GM18870 (cell line): ENCODE measurements at regions not wholly inside any gene's neighbourhood (a gene's known extent, or its start where the extent isn't known, plus 50 kb on each side); places are given as distances from the start of the nearest gene placed in this dataset.
"Not testable (repeated sequence)": the region's sequence is repeated elsewhere in the genome, so short reads cannot be mapped to it uniquely, and the experiment has no call there.

Experiments used
- ATAC-seq: cut with Tn5 transposase; IDR thresholded peaks from one replicate; pipeline ENCODE4 v1.9.1; 2021; ENCODE audit warnings: moderate library complexity; ENCODE audit not compliant: unreplicated experiment

DNA sequence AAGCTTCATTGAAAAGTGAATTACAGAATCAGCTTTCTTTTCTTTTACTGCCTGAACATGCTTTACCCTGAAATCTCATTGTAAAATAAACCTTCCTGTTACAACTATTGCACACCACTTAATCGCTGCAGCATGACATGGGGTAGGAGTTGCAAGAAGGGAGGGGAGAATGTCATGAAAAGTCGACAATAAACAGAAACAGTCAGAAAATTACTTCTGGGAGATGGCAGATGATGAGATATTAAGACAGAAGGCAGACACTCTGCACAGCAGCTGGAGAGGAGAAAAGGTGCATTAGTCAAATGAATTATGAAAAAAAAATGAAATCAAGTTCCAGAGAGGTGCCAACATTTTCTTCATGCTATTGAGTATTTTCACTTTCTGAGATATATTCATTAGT, 287.7 kb downstream of the PCDH7 start:
- ATAC-seq: no peak

DNA sequence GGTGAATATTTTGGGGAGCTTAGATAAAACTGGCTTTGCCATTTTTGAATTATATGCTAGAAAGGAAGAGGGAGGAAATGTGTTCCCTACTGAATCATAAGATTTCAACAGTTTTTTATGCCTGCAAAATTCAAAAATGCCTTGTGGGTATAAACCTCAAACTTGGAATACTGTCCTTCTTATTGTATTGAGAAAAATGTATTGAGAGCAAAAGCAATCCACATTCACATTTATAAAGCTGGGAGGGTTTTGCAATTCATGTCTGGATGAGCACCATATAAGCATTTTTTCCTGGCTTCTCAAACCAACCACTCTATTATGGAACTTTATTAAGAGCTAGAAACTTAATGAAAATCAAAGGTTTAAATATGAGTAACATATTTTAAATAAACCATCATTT, 289.8 kb downstream of the PCDH7 start:
- no peak for ATAC-seq

DNA sequence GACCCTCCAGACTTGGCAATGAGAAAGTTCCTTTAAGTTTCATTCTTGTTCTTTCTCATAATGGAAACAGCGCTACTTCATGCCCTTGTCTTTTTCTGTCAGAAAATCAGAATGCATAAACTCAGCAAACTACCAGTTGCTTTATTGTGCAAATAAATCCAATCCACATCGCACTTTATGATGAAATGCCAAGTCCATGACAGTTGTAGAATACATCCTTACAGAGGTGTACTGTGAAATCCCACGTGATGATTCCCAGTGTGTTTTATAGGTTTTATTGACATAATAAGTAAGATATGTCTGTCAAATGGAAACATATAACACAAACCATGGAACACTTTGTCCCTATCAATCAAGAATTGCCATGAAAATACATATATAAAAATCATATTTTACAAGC, 295.0 kb downstream of the PCDH7 start:
- no peak for ATAC-seq

DNA sequence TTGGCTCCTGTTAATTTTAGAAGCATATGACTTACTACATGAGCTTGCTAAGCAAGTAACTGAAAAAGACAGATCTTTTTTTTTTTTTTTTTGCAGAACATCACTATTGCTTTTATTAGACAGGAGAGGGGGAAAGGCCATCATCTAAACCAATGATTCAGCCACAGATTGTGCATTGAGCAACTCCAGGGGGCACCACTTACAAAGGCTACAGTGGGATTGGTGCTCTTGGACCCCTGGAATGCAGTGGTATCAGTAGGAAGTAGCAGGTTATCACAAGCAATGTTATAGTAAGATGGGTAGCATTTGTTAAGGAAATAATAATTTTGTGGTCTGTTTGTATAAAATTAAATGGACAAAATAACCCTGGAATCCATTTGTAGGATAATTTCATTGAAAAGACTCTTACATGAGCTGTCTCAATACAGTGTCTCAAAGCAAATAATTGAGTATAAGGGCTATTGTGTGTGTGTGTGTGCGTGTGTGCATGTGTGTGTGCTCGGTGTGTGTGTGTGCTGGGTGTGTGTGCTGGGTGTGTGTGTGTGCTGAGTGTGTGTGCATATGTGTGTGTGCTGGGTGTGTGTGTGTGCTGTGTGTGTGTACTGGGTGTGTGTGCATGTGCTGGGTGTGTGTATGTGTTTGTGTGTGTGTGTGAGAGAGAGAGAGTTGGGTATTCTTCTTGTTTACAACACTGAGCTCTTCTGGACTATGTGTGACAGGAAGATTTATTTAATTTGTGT, 296.3 kb downstream of the PCDH7 start:
- ATAC-seq: no peak

DNA sequence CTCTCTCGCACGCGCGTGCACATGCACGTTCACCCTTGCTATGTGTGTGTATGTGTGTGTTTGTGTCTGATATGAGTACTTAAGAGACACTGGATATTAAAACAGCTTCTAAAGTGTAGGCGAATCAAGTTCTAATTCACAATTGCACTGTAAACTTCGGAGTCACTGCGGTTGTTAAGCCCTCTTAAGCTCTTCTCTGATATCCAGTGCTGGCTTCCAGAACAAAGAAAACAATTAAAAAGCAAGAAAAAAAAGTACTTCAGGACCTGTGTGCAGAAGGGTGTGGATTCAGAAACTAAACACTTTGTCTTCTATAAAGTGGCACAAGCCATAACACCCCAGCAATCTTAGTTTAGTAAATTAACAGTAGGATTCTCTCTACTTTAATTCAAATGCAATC, 300.2 kb downstream of the PCDH7 start:
- no peak for ATAC-seq

DNA sequence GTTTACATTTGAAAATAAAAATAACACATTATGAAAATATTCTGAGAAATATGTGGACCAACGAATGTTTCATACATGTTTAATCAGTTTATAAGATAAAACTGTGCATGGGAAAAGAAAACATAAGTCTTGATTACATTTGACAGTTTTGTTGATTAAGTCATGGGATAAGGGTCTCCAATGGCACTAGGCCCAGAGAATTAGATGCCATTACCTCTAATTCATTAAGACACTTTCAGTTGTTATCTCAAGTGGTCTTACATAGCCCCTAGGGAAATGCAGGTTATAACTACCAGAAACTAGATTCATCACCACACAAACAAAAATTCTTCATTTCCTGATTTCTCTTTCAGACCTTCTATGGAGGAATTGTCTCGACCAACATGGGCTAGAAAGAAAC, 300.8 kb downstream of the PCDH7 start:
- ATAC-seq: no peak

DNA sequence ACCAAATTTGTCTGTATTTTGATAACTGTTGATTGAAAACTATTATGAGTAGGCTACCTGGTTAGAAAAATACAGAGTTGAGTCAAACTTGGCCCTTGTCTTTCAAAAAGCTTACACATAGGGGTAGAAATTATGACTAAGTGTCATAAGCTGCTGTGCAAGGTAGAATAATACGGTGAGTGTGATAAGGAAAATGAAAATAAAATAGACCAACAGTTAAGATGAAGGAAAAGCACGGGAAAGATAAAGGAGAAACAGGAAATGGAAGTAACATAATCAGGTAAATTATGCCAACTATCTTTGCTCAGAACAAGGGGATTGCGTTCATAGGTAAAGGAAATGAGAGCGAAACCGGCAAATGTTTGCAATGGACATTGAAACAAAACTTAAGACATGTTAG, 302.5 kb downstream of the PCDH7 start:
- no peak for ATAC-seq

DNA sequence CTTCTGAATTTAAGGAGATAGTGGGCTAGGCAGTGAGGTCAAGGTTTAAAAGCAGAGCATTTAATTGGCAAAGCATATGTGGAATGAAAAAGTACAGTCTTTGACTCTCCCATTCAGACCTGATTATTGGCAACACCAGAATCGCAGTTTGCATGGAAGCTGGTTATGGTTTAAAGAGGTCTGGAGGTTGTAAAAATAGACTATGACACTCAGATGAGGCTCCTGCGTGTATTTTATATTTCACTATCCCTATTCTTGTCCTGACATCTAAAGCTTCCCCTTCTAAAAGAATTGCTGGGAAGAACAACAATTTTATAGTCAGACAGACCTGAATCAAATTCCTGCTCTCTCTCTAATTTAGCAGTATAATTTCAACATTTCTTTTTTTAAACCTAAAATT, 302.9 kb downstream of the PCDH7 start:
- ATAC-seq: no peak

DNA sequence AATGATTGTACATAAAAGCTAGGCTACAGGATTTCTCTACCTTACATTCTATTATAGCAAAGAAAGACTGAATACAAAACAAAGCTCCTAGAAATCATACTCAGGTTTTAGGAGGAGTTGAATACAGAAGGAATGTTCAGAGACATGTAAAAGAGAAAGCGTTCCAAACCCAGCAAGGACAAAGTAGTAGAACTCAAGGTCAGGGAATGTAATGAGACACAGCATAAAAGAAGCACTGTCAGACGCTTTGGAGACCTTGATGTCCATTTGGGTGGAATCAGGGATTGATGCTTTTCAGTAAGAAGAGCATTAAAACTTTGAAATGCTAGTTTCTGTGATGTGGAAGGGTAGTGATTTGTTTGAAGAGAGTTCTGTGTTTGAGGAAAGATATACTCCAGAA, 303.6 kb downstream of the PCDH7 start:
- no peak for ATAC-seq

DNA sequence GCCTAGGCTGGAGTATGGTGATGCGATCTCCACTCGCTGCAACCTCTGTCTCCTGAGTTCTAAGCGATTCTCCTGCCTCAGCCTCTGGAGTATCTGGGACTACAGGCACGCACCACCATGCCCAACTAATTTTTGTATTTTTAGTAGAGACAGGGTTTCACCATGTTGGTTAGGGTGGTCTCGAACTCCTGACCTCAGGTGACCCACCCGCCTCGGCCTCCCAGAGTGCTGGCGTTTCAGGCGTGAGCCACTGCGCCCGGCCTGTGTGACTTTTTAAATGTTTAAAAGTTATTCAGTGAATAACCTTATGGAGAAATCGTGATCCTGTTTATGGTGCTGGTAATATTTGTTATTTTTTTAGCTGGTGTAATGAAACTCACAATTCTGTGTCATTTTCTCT, 304.6 kb downstream of the PCDH7 start:
- not testable (repeated sequence) for ATAC-seq

DNA sequence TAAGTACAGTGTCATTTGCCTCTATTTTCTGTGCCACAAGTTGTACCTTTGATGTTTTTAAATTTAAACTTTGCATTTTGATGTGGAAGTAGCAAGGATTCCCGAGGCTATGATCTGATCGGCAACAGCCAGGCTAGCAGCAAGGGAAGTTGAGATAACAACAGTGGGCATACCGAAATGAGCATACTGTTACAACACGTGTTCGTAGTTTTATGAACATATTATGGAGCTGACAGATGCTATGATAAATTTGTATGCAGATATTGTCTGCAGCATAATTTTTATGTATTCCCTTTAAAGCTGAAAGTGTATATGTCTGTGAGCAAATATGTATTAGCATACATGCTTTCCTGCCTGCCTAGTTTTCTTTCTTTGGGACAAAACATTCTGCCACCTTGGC, 306.1 kb downstream of the PCDH7 start:
- ATAC-seq: no peak

DNA sequence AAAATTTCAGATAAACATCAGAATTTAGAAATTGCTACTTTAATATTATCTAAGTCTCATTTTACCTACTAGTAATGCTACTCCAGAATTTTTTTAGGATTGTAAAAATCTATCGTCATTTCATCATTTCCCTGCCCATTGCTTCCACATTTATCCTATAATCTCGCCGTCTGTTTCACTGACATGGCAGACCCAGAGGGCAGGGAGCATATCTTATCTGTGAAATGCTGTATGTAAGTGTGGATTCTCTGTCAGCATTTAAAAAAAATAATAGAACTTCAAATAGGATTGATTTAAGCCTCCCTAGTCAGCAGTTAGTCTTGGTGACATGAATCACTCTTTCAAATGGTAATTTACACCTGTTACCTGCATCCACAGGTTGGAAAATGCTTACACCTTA, 314.4 kb downstream of the PCDH7 start:
- ATAC-seq: no peak

DNA sequence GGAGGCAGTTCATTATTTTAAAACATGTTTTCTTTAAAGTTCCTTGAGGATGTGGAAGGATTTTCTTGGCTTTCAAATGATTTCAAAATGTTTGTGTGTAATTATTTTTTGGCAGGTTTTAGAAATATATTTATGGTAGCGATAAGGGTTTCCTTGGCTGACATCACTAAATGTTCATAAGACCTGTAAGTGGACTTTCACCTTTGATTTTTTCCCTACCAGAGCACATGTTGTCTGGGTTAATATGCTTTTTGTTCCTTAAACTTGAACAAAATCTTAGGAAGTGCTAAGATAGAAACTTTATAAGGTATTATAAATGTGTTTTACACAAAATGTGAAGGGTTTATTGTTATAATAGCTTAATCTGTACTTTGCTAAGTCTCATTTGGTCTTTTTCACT, 315.6 kb downstream of the PCDH7 start:
- ATAC-seq: no peak

DNA sequence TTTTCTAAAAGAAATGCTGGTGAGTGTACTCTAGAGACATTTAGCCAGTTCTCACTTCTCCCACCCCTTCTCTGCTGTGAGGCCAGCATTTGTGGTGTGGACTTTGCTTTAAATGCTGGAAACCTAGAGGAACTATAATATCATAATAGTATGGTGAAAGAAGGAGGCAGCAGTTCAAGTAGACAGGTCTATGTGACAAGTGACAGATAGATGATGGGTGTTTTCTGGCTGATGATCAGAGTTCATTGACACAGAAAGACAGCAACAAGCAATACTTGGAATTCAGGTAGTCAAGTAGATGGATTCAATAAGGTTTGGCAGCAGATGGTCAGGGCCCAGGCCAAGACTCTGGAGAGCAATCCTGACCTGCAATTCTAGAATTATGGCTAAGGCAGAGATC, 317.5 kb downstream of the PCDH7 start:
- no peak for ATAC-seq

DNA sequence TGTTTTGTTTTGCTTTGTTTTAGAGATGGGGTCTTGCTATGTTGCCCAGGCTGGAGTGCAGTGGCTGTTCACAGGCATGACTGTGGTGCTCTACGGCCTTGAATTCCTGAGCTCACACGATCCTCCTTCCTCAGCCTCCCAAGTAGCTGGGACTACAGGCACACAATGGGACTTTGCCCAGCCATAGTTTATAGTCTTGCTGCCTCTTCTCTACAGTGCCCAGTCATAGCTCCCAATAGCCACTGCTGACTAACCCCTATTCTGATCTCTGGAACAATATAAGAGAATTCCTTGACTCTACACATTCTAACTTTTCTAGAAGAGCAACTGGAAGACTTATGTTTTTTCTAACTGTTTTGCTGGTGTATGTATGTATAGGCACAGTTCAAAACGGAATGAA, 319.2 kb downstream of the PCDH7 start:
- no peak for ATAC-seq

DNA sequence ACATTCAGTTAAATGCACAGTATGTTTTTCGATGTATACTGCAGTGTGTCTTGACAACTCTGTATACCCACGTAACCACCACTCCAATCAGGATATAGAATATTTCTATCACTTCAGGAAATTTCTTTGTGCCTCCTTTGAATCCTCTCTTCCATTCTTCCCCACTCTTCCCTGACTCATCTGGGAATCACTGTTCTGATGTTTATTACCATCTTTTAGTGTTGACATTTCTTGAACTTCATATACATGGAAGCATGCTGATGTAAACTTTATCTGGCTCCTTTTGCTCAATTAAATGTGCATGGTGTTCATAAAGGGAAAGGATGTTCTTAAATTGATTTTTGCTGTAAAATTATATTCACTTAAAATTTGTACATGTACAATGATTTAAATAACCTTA, 319.9 kb downstream of the PCDH7 start:
- no peak for ATAC-seq

DNA sequence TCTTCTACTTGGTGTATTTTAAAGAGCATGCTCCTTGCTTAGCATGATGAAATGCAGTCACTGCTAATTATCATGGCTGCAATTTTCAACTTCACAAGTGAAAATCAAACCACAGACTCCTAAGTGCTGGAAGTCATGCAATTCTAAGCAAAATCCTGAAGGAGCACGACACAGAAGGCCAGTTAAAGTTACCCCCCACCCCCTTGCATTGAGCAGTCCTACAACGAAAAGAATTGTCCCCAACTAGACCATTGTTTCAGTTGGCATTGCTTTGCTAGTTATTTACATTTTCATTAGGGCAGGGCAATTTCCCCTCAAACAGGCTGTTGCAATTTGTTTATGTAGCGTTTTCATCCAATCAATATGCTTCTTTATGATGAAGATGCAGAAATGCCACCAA, 321.2 kb downstream of the PCDH7 start:
- no peak for ATAC-seq

DNA sequence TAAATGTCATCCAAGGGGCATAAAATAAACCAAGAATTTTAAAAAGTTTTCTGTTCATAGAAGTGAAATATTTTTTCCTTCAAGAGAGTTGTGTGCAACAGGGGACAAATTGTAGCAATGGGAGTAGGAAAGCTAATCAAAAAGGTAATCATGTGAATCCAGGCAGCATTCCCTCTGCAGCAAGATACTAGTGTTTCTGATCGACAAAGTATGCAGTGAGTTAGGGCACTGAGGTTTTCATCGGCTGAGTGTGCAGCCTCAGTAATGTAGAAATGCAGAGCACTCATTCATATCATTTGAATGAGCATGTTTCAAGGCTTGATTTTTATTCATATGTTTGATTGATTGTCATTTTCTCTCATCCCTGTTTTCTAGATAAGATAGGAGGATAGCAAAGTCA, 321.7 kb downstream of the PCDH7 start:
- no peak for ATAC-seq

DNA sequence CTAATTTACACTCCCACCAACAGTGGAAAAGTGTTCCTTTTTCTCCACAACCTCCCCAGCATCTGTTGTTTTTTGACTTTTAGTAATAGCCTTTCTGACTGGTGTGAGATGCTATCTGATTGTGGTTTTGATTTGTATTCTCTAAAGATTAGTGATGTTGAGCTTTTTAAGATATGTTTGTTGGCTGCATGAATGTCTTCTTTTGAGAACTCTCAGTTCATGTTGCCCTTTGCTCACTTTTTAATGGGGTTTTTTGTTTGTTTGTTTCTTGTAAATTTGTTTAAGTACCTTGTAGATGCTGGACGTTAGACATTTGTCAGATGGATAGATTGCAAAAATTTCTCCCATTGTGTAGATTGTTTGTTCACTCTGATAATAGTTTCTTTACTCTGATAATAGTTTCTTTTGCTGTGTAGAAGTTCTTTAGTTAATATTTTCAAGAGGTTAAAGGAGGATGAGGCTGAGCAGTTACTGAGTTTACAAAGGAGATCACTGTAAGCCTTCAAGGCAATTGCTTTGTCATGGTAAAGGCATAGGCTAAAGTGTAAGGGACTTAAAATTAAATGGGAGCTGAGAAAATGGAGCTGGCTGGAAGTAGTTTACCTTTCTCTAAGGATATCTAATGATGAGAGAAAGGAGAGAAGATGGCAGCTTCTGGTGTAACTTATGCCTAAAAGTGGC, 323.4 kb downstream of the PCDH7 start:
- ATAC-seq: no peak

DNA sequence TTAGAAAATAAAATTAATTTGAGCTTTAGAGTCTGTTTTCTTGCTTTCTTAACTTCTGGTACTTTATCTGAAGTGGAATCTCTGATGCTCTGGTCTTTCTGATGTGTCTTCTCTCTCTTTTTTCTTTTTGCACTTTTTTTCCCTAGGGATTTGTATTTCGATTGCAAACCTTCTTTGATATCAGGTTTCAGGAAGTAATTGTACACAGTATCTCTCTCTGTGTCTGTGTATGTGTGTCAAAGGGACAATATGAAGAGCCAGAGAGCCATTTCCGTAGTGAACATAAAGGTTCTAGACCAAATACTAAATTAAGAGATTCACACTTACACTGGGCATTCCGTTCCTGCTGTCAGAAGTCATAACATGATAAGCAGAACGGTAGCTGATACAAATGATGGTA, 325.0 kb downstream of the PCDH7 start:
- ATAC-seq: no peak

DNA sequence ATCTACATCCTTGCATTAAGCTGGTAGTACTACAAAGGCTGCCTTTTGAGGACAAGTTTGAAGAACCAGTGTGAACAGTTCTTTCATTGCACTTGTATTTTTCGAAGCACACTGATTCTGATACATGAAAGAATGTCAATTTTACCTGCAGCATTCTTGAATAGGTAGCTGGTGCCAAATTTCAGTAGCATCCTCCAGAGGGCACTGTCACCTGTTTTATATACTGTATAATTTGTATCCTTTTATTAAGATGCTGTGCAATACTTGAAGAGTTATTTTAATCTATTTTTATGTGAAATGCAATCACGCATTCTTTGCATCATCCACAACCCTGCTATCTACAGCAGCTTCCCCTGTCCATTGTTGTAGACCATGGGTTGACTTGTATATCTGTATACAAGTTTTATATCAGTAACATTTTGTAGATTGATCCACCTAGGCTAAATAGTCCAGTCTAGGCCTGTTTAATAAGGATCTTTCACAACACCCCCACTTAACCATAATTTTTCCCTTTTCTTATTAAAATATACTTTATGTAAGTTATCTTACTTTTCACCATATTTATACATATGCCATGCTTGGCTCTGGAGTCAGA, 325.7 kb downstream of the PCDH7 start:
- no peak for ATAC-seq

DNA sequence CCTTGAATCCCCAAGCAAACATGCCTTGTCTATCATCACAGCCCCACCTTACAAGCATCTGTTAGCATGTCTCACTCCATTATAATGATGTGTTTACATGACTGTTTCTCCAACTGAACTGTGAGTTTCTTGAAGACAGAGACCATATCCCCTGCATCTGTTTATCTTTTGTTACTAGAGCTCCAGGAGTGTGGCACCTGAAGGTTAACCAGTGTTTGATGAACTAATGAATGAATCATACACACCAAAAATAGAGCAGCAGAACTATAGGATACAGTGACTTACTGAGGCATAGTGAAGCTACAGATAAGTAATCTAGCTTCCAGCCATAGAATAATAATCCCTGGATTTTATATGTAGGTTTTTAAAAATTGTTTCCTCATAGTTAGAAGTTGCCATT, 331.0 kb downstream of the PCDH7 start:
- no peak for ATAC-seq

DNA sequence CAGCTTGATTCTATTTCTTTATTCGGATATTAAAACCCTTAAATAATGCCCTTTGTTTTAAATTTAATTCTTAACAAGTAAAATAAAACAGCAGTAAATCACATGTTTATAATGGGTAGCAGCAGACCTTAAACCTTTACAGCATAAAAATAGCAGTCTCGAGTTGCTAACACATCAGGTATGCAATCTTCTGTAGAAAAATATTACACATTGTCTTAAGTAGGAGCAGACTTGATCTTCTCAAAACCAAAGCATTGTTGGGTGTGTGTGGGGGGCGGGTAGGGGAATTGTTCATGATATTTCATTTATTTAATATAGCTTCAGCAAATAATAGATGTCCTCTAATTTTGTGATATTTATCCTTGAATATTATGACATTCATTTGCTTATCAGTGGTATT, 331.4 kb downstream of the PCDH7 start:
- ATAC-seq: no peak
